Ramos (cell line): ENCODE measurements at regions not wholly inside any gene's neighbourhood (a gene's known extent, or its start where the extent isn't known, plus 50 kb on each side); places are given as distances from the start of the nearest gene placed in this dataset.

Experiments used
- in situ Hi-C: fragments of 300-500 bp; cut with MboI; formaldehyde crosslinking; loops from one replicate; pipeline ENCODE4 v1.14.3; 2022; ENCODE audit warnings: low sequenced_read_pairs; ENCODE audit not compliant: unreplicated experiment

DNA sequence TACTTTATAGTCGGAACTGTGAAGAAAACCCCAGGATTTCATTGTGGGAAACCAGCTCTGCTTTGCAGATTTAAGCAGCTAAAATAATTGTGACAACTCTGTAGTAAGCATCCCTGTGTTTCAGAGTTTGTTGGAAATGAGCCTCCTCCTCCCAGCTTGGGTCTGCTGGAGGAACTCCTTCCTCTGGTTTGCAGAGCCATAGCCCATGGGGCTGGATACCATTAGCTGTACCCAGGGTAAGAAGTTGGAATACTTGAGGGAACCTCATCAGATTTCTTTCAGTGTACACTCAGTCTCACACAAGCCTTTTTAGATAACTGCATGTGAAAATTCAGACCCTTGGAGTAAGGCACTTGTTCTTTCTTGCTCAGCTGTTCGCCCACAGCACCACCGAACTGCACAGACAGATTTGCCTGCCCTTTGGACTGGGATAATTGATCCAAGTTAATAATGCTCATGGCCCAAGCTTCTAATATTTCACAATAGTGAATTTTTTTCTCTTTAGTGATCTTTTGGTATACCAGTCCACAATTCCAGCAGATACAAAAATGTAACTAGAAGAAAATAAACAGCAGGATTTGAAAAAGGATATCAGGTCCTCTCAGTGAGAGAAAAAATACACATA, 467.4 kb upstream of the FZD8 start:
- in situ Hi-C loops: no loop called here

GRCh38 chr10:36097696-36098095, 455.6 kb upstream of the FZD8 start:
- in situ Hi-C loops: no loop called here

GRCh38 chr10:36096576-36096975, 454.5 kb upstream of the FZD8 start:
- in situ Hi-C loops: no loop called here

GRCh38 chr10:36094096-36094495, 452.0 kb upstream of the FZD8 start:
- in situ Hi-C loops: no loop called here

DNA sequence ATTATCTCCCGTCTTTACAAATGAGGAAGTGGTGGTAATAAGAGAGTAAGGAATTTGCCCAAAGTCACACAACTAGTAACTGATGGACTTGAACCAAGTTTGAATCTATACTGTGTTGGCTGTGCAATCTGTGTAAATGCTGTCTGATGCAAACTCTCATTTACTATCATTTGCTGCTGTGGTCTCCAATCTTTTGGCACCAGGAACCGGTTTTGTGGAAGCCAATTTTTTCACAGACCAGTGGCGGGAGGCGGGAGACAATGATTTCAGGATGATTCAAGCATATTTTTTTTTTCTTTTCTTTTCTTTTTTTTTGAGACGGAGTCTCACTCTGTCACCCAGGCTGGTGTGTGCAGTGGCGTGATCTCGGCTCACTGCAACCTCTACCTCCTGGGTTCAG, 450.0 kb upstream of the FZD8 start:
- in situ Hi-C loops: no loop called here

- in situ Hi-C loops: no loop called here
Observed at GRCh38 chr10:36091007-36091406, 448.9 kb upstream of the FZD8 start.

DNA sequence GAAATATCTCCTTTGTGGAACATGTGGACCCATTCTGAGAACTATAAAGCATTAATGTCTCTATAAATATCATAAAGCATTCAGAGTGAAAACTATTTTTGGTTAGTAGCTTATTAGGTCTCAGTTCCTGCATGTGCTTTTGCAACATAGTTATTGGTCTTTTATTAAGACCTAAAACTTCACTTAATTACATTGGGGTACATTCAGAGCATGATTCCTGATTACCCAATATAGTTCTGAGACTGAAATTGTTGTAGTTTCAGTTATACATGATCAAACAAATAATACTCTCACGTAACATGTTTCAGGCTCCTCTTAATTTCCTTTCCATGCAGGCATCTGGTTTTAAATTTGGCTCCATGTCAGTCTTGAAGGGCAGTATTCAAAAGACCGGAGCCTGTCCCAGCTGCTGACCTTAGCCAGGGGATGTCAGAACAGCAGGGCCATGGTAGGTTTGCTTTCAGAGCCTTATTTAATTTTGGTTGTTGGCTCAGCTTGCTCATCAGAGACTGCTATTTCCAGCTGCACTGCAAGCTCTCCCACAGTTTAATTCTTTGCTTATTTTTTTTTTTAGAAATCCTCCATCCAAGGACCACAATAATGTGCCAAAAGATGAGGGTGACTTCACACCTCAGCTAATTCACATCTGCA, 447.8 kb upstream of the FZD8 start:
- in situ Hi-C loops: no loop called here

DNA sequence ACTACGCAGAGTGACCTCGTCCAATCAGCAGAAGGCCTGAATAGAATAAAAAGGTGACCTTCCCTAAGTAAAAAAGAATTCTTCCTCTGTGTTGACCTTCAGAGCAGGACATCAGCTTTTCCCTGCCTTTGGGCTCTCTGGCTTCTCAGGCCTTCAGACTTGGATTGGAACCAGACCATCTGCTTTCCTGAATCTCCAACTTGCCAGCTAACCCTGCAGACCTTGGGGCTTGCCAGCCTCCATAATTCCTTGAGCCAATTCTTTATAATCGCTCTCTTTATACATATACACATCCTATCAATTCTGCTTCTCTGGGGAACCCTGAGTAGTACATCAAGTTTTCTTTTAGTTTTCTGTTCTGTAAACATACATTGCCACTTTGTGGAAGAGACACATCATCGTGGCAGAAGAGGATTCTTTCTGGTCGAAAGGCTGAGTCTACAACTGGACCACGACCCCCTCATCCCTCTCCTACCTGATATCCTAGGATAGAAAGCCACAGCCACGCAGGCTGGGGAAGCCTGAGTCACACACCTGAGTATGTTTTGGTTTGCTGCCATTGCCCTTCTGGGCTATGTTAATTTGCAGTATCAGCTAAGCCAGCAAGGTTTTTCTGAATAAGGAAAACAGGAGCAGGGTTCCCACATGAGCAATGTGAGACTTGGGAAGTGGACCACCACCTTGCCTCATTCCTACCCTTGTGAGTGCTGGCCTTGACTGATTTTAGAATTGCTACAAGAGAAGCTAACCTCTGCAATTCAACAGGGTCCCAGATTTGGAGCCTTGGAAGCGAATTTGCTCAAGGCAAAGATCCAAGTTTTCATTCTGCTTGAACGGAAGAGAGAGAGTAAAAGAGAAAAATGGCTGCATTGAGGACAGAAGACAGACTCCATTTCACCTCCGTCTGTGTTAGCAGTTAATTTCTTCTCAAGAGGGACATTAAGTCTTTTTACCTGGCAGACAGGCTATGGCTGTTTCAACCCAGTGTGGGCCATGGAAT, 445.2 kb upstream of the FZD8 start:
- in situ Hi-C loops: no loop called here

DNA sequence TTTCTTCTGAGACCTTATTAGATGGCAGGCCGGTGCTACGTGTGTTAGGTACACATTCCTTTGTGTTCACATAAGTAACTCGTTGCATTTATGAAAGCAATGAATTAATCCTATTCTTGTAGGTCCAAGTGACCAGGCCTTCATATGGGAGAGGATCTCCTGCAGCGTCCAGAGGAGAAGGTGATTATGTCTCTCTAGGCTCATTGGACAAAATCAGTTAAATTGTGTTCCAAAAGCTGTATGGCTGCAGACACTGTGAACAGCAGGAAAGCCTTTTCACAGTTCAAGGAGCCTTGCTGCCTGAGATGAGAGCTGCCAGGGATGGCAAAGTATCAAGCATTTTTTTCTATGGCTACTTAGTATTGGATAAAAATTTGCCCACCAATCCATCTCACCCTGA, 433.1 kb upstream of the FZD8 start:
- in situ Hi-C loops: no loop called here

DNA sequence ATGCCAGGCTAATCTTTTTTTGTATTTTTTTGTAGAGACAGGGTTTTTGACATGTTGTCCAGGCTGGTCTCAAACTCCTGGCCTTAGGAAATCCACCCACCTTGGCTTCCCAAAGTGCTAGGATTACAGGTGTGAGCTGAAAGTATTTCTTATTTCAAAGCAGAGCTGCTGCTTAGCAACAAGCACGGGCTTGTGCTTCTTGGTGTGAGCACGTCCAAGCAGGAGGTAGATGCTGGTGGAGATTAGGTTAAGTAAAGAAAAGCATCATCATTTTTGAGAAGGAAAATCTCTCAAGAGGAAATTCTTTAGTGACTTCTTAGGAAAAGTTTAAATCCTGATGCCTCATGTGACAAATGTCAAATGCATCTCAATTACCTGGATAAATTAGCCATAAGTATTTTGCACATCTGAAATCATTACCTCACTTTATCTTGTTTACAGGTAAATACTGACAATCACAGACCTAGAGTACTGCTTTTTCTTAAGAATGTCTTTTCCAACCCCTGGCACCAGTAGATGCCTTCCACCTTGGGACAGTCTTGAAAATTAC, 431.8 kb upstream of the FZD8 start:
- in situ Hi-C loops: no loop called here

GRCh38 chr10:36068542-36068941, 426.4 kb upstream of the FZD8 start:
- in situ Hi-C loops: no loop called here

DNA sequence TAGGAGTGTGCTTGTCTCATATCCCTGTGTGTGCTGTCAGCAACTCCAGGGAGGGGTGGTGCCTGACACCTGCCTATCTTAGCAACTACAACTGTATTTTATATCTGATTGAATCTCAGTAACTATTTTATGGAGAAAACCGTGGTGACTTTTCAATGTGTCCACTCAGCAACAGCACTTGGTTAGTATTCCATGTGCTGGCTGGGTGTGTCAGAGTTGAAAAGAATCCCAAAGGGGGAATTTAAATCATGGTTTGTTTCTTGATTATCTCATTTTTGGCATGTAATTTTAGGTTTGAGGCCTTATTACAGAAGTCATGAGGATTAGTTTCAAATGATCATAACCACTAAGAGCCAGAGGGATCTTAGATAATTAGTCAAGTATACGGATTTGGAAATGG, 425.7 kb upstream of the FZD8 start:
- in situ Hi-C loops: no loop called here

GRCh38 chr10:36066850-36067249, 424.8 kb upstream of the FZD8 start:
- in situ Hi-C loops: no loop called here

DNA sequence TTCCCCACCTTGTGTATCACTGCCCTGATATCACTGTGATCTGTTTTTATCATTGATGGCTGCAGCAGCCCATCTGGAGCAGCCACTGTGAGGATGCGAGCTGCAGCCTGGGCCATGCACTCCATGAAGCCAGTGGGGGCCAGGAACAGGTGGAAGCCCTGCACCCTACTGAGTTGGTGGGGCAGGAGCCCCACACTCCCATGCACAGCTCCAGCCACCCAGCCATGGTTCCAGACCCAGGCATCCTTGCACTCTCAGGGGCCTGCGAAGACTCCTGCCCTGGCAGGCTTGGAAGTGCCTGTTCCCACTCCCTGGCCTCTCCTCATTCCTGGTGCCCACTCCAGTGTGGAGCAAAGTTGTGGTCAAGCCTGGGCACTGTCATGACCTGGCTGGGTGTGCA, 424.0 kb upstream of the FZD8 start:
- in situ Hi-C loops: no loop called here

DNA sequence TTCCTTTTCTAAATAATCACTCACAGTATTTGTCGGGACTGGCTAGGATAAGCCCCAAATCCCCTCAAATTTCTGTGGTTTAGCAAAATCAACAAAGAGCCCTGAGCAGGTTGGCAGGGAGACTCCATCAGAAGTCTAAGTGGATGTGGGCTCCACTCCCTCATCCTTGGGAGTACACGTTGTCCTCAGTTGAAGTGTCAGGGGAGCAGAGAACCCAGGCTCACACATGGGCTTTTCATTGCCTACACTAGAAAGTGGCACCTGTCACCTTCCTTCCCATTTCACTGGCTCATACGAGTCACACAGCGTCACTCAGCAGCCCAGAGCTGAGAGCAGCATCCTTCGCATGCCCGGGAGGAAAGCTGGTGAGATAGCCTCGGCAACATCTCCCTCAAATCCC, 421.3 kb upstream of the FZD8 start:
- in situ Hi-C loops: no loop called here

DNA sequence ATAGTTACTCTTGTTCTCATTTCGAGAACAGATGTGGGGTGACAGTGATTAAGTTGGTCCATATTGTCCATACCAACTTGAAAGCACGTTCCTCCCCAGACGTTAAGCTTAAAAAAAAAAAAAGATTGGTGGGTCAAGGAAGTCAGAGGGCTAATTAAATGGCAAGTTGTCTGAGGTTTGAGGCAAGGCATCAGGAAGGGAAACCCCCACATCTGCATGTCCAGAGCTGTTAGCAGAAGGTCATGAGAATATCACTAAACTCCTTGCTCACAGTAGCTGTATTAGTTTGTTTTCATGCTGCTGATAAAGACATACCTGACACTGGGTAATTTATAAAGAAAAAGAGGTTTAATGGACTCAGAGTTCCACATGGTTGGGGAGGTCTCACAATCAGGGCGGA, 415.6 kb upstream of the FZD8 start:
- in situ Hi-C loops: no loop called here

DNA sequence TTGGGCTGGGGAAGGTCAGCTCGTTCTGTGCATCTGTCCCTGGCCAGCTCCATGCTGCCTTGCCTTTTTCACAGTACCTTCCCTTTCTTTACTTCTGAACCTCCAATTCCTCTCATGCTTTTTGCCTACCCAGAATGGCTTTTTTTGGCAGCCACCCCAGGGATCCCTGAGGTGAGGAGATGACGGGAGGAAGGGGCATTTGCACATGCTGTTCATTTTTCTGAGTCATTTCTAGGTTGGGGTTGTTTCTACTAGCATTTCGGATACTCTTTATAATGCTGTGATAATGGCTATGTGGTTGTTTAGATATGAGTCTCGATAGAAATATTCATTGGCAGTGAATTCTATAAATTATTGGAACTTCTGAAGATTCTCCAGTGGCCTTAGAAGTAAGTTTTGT, 415.1 kb upstream of the FZD8 start:
- in situ Hi-C loops: no loop called here

DNA sequence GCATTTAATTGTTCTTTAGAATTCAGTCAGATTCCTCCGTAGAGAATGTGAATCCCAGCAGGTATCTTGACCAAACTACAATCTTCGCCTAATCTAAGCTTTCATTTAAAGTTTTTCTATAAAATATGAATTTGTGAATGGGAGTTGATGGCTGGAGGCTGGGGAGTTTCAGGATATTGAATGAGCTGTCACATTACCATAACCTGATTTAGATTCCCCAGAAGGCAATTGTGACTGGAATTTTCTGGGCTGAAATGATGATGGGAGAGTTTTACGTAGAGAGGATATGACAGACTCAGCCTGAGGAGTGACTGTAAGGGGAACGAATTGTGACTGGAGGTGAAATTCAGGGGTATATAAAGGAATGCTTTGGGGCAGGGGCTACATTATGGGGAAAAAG, 411.7 kb upstream of the FZD8 start:
- in situ Hi-C loops: no loop called here

DNA sequence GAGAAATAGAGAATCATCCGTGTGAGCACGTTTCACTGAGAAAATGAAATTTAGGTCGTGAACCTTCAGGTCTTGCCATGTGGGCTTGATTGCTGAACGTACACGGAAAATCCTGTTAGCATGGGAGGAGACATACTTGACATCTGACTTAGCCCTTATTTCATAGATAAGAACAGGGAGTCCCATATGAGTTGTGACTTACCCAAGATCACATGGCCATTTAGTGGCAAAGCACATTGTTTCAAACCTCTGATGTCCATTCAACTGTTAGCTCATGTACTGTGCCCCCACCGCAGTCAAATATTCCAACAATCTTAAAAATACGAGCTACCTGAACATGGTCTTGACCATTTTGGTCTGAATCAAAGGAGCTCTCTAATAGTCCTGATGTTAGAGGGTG, 411.2 kb upstream of the FZD8 start:
- in situ Hi-C loops: no loop called here

- in situ Hi-C loops: no loop called here
Observed at GRCh38 chr10:36051500-36051991, 409.4 kb upstream of the FZD8 start.
